Hepatocyte (in vitro differentiated cells): ENCODE measurements at regions not wholly inside any gene's neighbourhood (a gene's known extent, or its start where the extent isn't known, plus 50 kb on each side); places are given as distances from the start of the nearest gene placed in this dataset.

Source experiments
- DNase-seq: peaks from one replicate; pipeline ENCODE4 v3.0.0-alpha.2; 2016; ENCODE audit warnings: low spot score
- H2AFZ ChIP-seq: fragments of 200-600 bp; sonication (generic); 2 replicates; pipeline ENCODE4 v1.6.0; 2016; ENCODE audit warnings: antibody characterized with exemption, mild to moderate bottlenecking
- H3K27ac ChIP-seq: fragments of 200-600 bp; sonication (generic); 2 replicates; pipeline ENCODE4 v1.5.1; 2016; ENCODE audit warnings: mild to moderate bottlenecking
- H3K27me3 ChIP-seq: fragments of 200-600 bp; sonication (generic); 2 replicates; pipeline ENCODE4 v1.6.1; 2016
- H3K36me3 ChIP-seq: fragments of 200-600 bp; sonication (generic); replicated peaks from 2 replicates; pipeline ENCODE4 v1.5.1; 2016; ENCODE audit warnings: low read depth; ENCODE audit not compliant: insufficient read depth
- H3K4me1 ChIP-seq: fragments of 200-600 bp; sonication (generic); 2 replicates; pipeline ENCODE4 v1.5.1; 2016; ENCODE audit warnings: mild to moderate bottlenecking, moderate library complexity; ENCODE audit not compliant: insufficient read depth
- H3K4me2 ChIP-seq: fragments of 200-600 bp; sonication (generic); 2 replicates; pipeline ENCODE4 v1.6.0; 2016
- H3K4me3 ChIP-seq: fragments of 200-600 bp; sonication (generic); 2 replicates; pipeline ENCODE4 v1.5.1; 2016; ENCODE audit warnings: mild to moderate bottlenecking
- H3K79me2 ChIP-seq: fragments of 200-600 bp; sonication (generic); 2 replicates; pipeline ENCODE4 v1.6.0; 2017; ENCODE audit warnings: mild to moderate bottlenecking
- H3K9me2 ChIP-seq: fragments of 200-600 bp; sonication (generic); replicated peaks from 2 replicates; pipeline ENCODE4 v1.6.0; 2017; ENCODE audit warnings: mild to moderate bottlenecking; ENCODE audit not compliant: insufficient read depth
- H3K9me3 ChIP-seq: fragments of 200-600 bp; sonication (generic); 2 replicates; pipeline ENCODE4 v1.5.1; 2016; ENCODE audit warnings: low read depth, mild to moderate bottlenecking
- H4K20me1 ChIP-seq: fragments of 200-600 bp; sonication (generic); 2 replicates; pipeline ENCODE4 v1.6.0; 2016; ENCODE audit warnings: mild to moderate bottlenecking; ENCODE audit not compliant: insufficient read depth, poor library complexity, severe bottlenecking
- EZH2 ChIP-seq: fragments of 200-600 bp; sonication (generic); IDR thresholded peaks from 2 replicates; pipeline ENCODE4 v1.6.1; 2016; ENCODE audit warnings: antibody characterized with exemption, mild to moderate bottlenecking, borderline replicate concordance
- EZH2phosphoT487 ChIP-seq: fragments of 200-600 bp; sonication (generic); IDR thresholded peaks from one replicate; pipeline ENCODE4 v1.6.1; 2018; ENCODE audit warnings: antibody characterized with exemption, mild to moderate bottlenecking, low read depth, moderate library complexity; ENCODE audit not compliant: unreplicated experiment, severe bottlenecking
- WGBS: methylation state at CpG from one replicate; pipeline ENCODE4 v1.1.6; 2016; ENCODE audit warnings: low lambda C conversion rate; ENCODE audit errors: missing lambda C conversion rate; 5-methylcytosine and 5-hydroxymethylcytosine counted together
- TF ChIP-seq, protein P1 (sequence below): fragments of 200-600 bp; sonication (generic); IDR thresholded peaks from 2 replicates; pipeline ENCODE4 v1.5.1; 2016; ENCODE audit warnings: antibody characterized with exemption, mild to moderate bottlenecking; ENCODE audit not compliant: poor library complexity

DNA sequence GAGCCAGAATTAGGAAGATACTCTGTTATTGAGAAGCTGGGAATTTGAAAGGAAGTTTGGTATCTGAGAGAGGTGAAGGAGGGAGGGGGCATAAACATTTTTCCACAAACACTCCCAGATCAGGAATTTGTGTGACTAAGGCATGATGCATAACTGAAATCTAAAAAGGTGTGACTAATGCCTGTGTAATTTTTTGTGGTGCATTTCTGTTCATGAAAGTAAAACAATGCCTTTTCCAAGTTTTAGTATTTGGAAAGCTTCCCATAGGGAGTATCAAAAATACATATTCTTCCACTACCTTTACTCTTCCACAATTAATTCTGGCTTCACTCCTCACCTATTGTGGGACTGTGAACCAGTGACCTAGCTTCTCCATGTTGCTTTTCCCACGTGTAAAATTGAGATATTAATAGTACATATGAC, 56.4 kb upstream of the CAV2 start:
- Histone ChIP-seq H4K20me1 (no peaks in the 10 kb centered on the region), H3K4me1 (peaks cover 20% of the 10 kb centered on the region), H3K36me3 (no peaks in the 10 kb centered on the region), H3K9me2 (no peaks in the 10 kb centered on the region), H2AFZ (no peak overlapping the region), H3K9me3 (no peaks in the 10 kb centered on the region), H3K4me3 (no peak overlapping the region), H3K79me2 (no peaks in the 10 kb centered on the region), H3K4me2 (no peak overlapping the region), H3K27ac (peak overlapping the region; percentile 43), H3K27me3 (no peaks in the 10 kb centered on the region)
- WGBS: 68% methylated on average over 1 of the region's 1 CpG
- TF ChIP-seq, protein P1, sequence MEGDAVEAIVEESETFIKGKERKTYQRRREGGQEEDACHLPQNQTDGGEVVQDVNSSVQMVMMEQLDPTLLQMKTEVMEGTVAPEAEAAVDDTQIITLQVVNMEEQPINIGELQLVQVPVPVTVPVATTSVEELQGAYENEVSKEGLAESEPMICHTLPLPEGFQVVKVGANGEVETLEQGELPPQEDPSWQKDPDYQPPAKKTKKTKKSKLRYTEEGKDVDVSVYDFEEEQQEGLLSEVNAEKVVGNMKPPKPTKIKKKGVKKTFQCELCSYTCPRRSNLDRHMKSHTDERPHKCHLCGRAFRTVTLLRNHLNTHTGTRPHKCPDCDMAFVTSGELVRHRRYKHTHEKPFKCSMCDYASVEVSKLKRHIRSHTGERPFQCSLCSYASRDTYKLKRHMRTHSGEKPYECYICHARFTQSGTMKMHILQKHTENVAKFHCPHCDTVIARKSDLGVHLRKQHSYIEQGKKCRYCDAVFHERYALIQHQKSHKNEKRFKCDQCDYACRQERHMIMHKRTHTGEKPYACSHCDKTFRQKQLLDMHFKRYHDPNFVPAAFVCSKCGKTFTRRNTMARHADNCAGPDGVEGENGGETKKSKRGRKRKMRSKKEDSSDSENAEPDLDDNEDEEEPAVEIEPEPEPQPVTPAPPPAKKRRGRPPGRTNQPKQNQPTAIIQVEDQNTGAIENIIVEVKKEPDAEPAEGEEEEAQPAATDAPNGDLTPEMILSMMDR: no peak
- TF ChIP-seq EZH2: no peak
- TF ChIP-seq EZH2phosphoT487: no peak
- peak; percentile 28 for DNase-seq

DNA sequence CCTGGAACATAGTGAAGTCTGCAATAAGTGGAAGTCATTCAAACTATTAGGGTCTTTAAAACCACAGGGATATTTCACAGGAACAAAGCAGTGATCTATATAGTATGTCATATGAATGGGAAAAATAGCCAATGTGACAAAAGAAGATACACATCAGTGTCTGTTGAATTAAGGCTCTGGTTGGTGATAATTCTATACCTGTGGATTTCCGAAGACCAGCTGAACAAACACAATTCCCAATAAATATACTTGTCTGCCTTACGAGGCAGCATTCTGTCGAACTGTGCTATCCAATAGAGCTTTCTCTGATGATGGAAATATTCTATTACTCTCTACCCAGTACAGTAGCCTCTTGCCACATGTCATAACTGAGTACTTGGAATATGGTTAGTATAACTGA, 55.9 kb upstream of the CAV2 start:
- no peaks in the 10 kb centered on the region for H4K20me1 ChIP-seq
- no peak overlapping the region for H3K4me3 ChIP-seq
- H3K9me2 ChIP-seq: no peaks in the 10 kb centered on the region
- no peaks in the 10 kb centered on the region for H3K36me3 ChIP-seq
- H3K4me2 ChIP-seq: no peak overlapping the region
- H3K27me3 ChIP-seq: no peaks in the 10 kb centered on the region
- TF ChIP-seq EZH2 (no peak), EZH2phosphoT487 (no peak)
- TF ChIP-seq, protein P1: no peak
- WGBS: 90% methylated on average over 3 of the region's 3 CpGs
- no peaks in the 10 kb centered on the region for H3K79me2 ChIP-seq
- H2AFZ ChIP-seq: no peak overlapping the region
- peak overlapping the region; percentile 43 for H3K27ac ChIP-seq
- DNase-seq: no peak
- H3K4me1 ChIP-seq: peaks cover 20% of the 10 kb centered on the region
- no peaks in the 10 kb centered on the region for H3K9me3 ChIP-seq

DNA sequence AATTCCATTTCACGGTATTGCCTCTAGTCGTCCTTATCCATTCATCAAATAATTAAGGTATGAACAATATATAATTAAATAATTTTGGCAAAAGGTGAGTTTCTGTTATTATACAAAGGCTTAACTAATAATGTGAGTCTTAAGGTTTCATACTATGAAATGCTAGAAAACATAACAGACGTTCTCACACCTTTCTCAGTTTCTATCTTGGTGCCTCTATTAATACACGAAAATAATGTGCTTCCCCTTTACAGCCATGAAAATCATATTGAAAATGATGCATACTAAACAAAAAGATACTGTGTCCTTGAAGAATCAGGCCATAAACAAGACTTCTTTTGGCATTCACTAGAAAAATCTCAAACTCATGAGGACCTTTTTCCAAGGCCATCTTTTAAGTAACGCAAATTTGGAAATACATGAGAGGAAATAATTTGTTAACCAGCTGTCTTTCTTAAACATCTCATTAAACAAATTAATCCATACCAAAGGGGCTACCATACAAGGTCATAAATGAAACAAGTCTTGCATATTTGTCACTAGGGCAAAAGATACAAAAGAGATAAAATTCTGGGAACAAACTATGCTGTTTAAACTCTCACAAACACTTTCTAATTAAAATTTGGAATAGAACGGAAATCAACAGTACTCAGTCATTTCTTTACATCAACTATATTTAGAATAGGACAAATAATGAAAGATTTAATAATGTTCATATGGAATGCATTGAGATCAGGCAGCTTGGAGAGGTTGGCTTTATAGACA, 53.9 kb upstream of the CAV2 start:
- Histone ChIP-seq H4K20me1 (no peaks in the 10 kb centered on the region), H3K4me2 (no peak overlapping the region), H3K27ac (peak overlapping the region; percentile 43), H2AFZ (no peak overlapping the region), H3K36me3 (no peaks in the 10 kb centered on the region), H3K4me3 (no peak overlapping the region), H3K27me3 (no peaks in the 10 kb centered on the region), H3K4me1 (peaks cover 20% of the 10 kb centered on the region), H3K9me2 (no peaks in the 10 kb centered on the region), H3K9me3 (no peaks in the 10 kb centered on the region), H3K79me2 (no peaks in the 10 kb centered on the region)
- 80% methylated on average over 6 of the region's 6 CpGs for WGBS
- no peak for DNase-seq
- TF ChIP-seq EZH2: no peak
- TF ChIP-seq, protein P1: no peak
- no peak for TF ChIP-seq EZH2phosphoT487
